Mucosa of descending colon (tissue), 3 donors: ENCODE measurements at regions not wholly inside any gene's neighbourhood (a gene's known extent, or its start where the extent isn't known, plus 50 kb on each side); places are given as distances from the start of the nearest gene placed in this dataset.

ENCODE experiments used
- ATAC-seq: fragments of 200-7000 bp; cut with Tn5 transposase; one replicate; pipeline ENCODE4 v1.9.1; 2020; ENCODE audit warnings: mild to moderate bottlenecking, moderate library complexity
- DNase-seq, 3 donors: peaks; one replicate each; pipeline ENCODE4 v3.0.0-alpha.2; 2020
- H3K36me3 ChIP-seq: fragments of 200-600 bp; one replicate; pipeline ENCODE4 v1.8.0; 2021; ENCODE audit warnings: low read depth, mild to moderate bottlenecking
- H3K4me1 ChIP-seq: fragments of 200-600 bp; one replicate; pipeline ENCODE4 v1.8.0; 2021; ENCODE audit warnings: low read depth, mild to moderate bottlenecking
- H3K4me3 ChIP-seq: fragments of 200-600 bp; one replicate; pipeline ENCODE4 v1.8.0; 2021; ENCODE audit warnings: mild to moderate bottlenecking
- H3K9me3 ChIP-seq: fragments of 200-600 bp; one replicate; pipeline ENCODE4 v1.8.0; 2021; ENCODE audit warnings: mild to moderate bottlenecking
- CTCF ChIP-seq: fragments of 200-600 bp; IDR thresholded peaks from one replicate; pipeline ENCODE4 v1.8.0; 2022; ENCODE audit warnings: antibody characterized with exemption, mild to moderate bottlenecking
- intact Hi-C, 2 donors: fragments of 100-400 bp; cut with DNase I in 1 of 2; cut with micrococcal nuclease in 1 of 2; formaldehyde crosslinking; loops; one replicate each; pipeline versions ENCODE4 v1.11.0 to v1.11.1; 2022; cut with DNase I, micrococcal nuclease
- donor health status: DM: no; HTN: no; CAD: no; lungs with moderate emphysema.
- donor health status: DM: no; HTN: no; CAD: no.
- donor health status: DM: no; HTN: yes; CAD: no.

GRCh38 chr2:19500126-19500525, 141.7 kb upstream of the OSR1 start:
- TF ChIP-seq CTCF: no peak
- H3K4me1 ChIP-seq: no peaks in the 10 kb centered on the region
- intact Hi-C loops: no loop called here
- H3K4me3 ChIP-seq: no peak overlapping the region
- H3K9me3 ChIP-seq: no peaks in the 10 kb centered on the region
- H3K36me3 ChIP-seq: no peaks in the 10 kb centered on the region
- no peak for ATAC-seq
- DNase-seq: no peak

GRCh38 chr2:19496646-19497045, 138.2 kb upstream of the OSR1 start:
- ATAC-seq (no peak), DNase-seq (no peak)
- TF ChIP-seq CTCF: no peak
- Histone ChIP-seq H3K9me3 (no peaks in the 10 kb centered on the region), H3K4me1 (no peaks in the 10 kb centered on the region), H3K4me3 (no peak overlapping the region), H3K36me3 (no peaks in the 10 kb centered on the region)
- intact Hi-C loops: no loop called here

GRCh38 chr2:19494241-19494640, 135.8 kb upstream of the OSR1 start:
- intact Hi-C loops: no loop called here
- ATAC-seq: no peak
- H3K4me1 ChIP-seq: no peaks in the 10 kb centered on the region
- no peak for TF ChIP-seq CTCF
- no peaks in the 10 kb centered on the region for H3K9me3 ChIP-seq
- H3K4me3 ChIP-seq: no peak overlapping the region
- DNase-seq: no peak
- no peaks in the 10 kb centered on the region for H3K36me3 ChIP-seq

- Histone ChIP-seq H3K36me3 (no peaks in the 10 kb centered on the region), H3K9me3 (no peaks in the 10 kb centered on the region), H3K4me1 (no peaks in the 10 kb centered on the region), H3K4me3 (no peak overlapping the region)
- ATAC-seq (no peak), DNase-seq (no peak)
- intact Hi-C loops: no loop called here
- no peak for TF ChIP-seq CTCF
Measured at GRCh38 chr2:19491796-19492195, 133.4 kb upstream of the OSR1 start.

- TF ChIP-seq CTCF: no peak
- no peak for ATAC-seq
- intact Hi-C loops: no loop called here
Measured at GRCh38 chr2:19490846-19491435, 132.5 kb upstream of the OSR1 start.

More at GRCh38 chr2:19490846-19491435, 132.5 kb upstream of the OSR1 start:
- no peaks in the 10 kb centered on the region for H3K36me3 ChIP-seq
- no peaks in the 10 kb centered on the region for H3K4me1 ChIP-seq
- H3K9me3 ChIP-seq: no peaks in the 10 kb centered on the region
- DNase-seq: no peak
- H3K4me3 ChIP-seq: no peak overlapping the region
